ENCODE measurements at regions not wholly inside any gene's neighbourhood (a gene's known extent, or its start where the extent isn't known, plus 50 kb on each side); places are given as distances from the start of the nearest gene placed in this dataset.

DNA sequence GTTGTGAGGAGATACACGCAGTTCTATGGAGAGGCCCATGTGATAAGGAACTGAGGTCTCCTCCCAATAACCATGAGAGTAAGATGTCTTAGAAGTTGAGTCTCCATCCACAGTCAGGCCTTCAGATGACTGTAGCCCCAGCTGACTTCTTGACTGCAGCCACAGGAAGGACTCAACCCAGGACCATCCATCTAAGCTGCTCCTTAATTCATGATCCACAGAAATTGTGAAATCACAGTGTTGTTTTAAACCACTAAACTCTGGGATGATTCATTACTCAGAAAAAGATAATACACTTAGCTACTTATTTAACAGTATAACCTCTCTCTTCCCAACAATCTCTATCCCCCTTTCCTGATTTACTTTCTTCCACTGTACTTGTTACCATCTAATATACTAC lies 173.3 kb downstream of the ALDH1A2 start:
- TF ChIP-seq YY1 (IDR thresholded peaks at IDR 0.05; ENCODE audit: insufficient read depth, insufficient read length) (no peak), ZNF274 (IDR thresholded peaks at IDR 0.05; ENCODE audit: low read depth, low read length) (no peak)

Data from NT2/D1 (cell line).